Neural progenitor cell (in vitro differentiated cells): ENCODE measurements at regions not wholly inside any gene's neighbourhood (a gene's known extent, or its start where the extent isn't known, plus 50 kb on each side); places are given as distances from the start of the nearest gene placed in this dataset.

ENCODE experiments used
- DNase-seq: peaks from one replicate; pipeline ENCODE4 v3.0.0-alpha.2; 2016; ENCODE audit warnings: low spot score
- H2AFZ ChIP-seq: fragments of 200-600 bp; sonication (generic); replicated peaks from 2 replicates; pipeline ENCODE4 v1.6.1; 2016; ENCODE audit warnings: antibody characterized with exemption
- H3F3A ChIP-seq: fragments of 200-600 bp; sonication (generic); 2 replicates; pipeline ENCODE4 v1.6.1; 2016; ENCODE audit warnings: antibody characterized with exemption, low read depth
- H3K27ac ChIP-seq: fragments of 200-600 bp; sonication (generic); 2 replicates; pipeline ENCODE4 v1.5.1; 2016; ENCODE audit warnings: mild to moderate bottlenecking
- H3K27me3 ChIP-seq: fragments of 200-600 bp; sonication (generic); 2 replicates; pipeline ENCODE4 v1.6.1; 2016; ENCODE audit warnings: mild to moderate bottlenecking, moderate library complexity
- H3K36me3 ChIP-seq: fragments of 200-600 bp; sonication (generic); 2 replicates; pipeline ENCODE4 v1.5.1; 2016
- H3K4me1 ChIP-seq: fragments of 200-600 bp; sonication (generic); 2 replicates; pipeline ENCODE4 v1.6.1; 2016; ENCODE audit warnings: mixed run types
- H3K4me2 ChIP-seq: fragments of 200-600 bp; sonication (generic); 2 replicates; pipeline ENCODE4 v1.6.1; 2016
- H3K4me3 ChIP-seq: fragments of 200-600 bp; sonication (generic); 2 replicates; pipeline ENCODE4 v1.5.1; 2016
- H3K79me2 ChIP-seq: fragments of 200-600 bp; sonication (generic); 2 replicates; pipeline ENCODE4 v1.6.1; 2016; ENCODE audit warnings: low read depth
- H3K9ac ChIP-seq: fragments of 200-600 bp; sonication (generic); 2 replicates; pipeline ENCODE4 v1.6.1; 2016
- H3K9me3 ChIP-seq: fragments of 200-600 bp; sonication (generic); 2 replicates; pipeline ENCODE4 v1.5.1; 2016; ENCODE audit warnings: low read depth
- H4K20me1 ChIP-seq: fragments of 200-600 bp; sonication (generic); 2 replicates; pipeline ENCODE4 v1.6.1; 2016; ENCODE audit warnings: low read depth
- H3K27ac Mint-ChIP-seq: 3 replicates; pipeline ENCODE4 v1.8.0; 2021; ENCODE audit warnings: mixed read lengths
- H3K27me3 Mint-ChIP-seq: 2 replicates; pipeline ENCODE4 v1.8.0; 2022; ENCODE audit warnings: low read depth, mild to moderate bottlenecking, inconsistent platforms, moderate library complexity, mixed read lengths; ENCODE audit not compliant: insufficient read depth
- H3K36me3 Mint-ChIP-seq: 3 replicates; pipeline ENCODE4 v1.8.0; 2021; ENCODE audit warnings: mixed read lengths
- H3K4me1 Mint-ChIP-seq: 3 replicates; pipeline ENCODE4 v1.8.0; 2021; ENCODE audit warnings: mixed read lengths
- H3K4me3 Mint-ChIP-seq: 3 replicates; pipeline ENCODE4 v1.8.0; 2021; ENCODE audit warnings: mild to moderate bottlenecking, moderate library complexity, mixed read lengths
- H3K9me3 Mint-ChIP-seq: 3 replicates; pipeline ENCODE4 v1.8.0; 2020; ENCODE audit warnings: mixed read lengths
- CTCF ChIP-seq: fragments of 200-600 bp; sonication (generic); IDR thresholded peaks from 2 replicates; pipeline ENCODE4 v1.5.1; 2017; ENCODE audit warnings: antibody characterized with exemption, mild to moderate bottlenecking
- EZH2 ChIP-seq: fragments of 200-600 bp; sonication (generic); IDR thresholded peaks from 2 replicates; pipeline ENCODE4 v1.6.1; 2017; ENCODE audit warnings: antibody characterized with exemption, mild to moderate bottlenecking, moderate library complexity
- EZH2phosphoT487 ChIP-seq: fragments of 200-600 bp; sonication (generic); IDR thresholded peaks from 2 replicates; pipeline ENCODE4 v1.6.1; 2017; ENCODE audit warnings: antibody characterized with exemption

DNA sequence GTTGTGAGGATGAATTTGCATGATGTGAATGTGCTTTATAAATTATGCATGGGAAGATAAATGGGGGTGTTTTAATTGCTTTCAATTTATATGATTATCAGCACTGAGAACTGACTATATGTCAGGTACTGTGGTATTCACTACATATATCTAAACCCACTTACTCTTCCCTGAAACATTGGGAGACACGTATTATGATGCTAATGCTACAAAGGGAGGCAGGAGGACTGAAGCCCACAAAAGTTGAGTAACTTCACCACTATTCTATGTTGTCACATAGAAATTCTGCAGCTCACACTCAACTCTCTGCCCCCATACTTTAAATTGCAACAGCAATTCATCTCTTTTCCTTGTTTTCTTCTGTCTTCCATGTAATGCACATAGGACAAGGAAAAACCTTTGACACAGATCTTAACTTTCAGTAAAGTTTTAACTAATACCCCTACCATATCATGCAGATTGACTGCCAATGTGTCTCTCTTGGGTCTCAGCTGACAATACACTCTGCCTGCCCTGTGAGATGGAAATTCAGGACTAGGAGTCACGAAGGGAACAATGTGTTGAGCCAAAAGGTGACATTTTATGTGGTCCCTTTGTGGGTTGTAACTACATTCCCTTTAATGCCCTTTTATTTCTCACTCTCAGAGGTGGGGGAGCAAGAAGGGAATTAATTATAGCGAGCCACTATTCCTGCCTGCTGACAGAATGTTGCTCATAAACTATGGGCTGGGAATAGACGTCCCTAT lies 691.0 kb upstream of the SORCS1 start:
- no peak for DNase-seq
- peaks cover 4% of the 10 kb centered on the region for H3K9me3 ChIP-seq
- H3K79me2 ChIP-seq, result no peaks in the 10 kb centered on the region
- no peak overlapping the region for H3K4me3 ChIP-seq
- Mint-ChIP-seq H3K36me3 (no peaks in the 10 kb centered on the region), H3K9me3 (peaks cover 13% of the 10 kb centered on the region), H3K27ac (no peak overlapping the region), H3K4me3 (no peak overlapping the region), H3K4me1 (no peaks in the 10 kb centered on the region), H3K27me3 (peaks cover 3% of the 10 kb centered on the region)
- H4K20me1 ChIP-seq, result no peaks in the 10 kb centered on the region
- H3K4me1 ChIP-seq, result no peaks in the 10 kb centered on the region
- H3F3A ChIP-seq, result no peaks in the 10 kb centered on the region
- no peak overlapping the region for H3K9ac ChIP-seq
- H2AFZ ChIP-seq, result peak overlapping the region; percentile 0
- no peaks in the 10 kb centered on the region for H3K36me3 ChIP-seq
- no peak overlapping the region for H3K4me2 ChIP-seq
- TF ChIP-seq EZH2, result no peak
- H3K27me3 ChIP-seq, result no peaks in the 10 kb centered on the region
- H3K27ac ChIP-seq, result no peak overlapping the region

DNA sequence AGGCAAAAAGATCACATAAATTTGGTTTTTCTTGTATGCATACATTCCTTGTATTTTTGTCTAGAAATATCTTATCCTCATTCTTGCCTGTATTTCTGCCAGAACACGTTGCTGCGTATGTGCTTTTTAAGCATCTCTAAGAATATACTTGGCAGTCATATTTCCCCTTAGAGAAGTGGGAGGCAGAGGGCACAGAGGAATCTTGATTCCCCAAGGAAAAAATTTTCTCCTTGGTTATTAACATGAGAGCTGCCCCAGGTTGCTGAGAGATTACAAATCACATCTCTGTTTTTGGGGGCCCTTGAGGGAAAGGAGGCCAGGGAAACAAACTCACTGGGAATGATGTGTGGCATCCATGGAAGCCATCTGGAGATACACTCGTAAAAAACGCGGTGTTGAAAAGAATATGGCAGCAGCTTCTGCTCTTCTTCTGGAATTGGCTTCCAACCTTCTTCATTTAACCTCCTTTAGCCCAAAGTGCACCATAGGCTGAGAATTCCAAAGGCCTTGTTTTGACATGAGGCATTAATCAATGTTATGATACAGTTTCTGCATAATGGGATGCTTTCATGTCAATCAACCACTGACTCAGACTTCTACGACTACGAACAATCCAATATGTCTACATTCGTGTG lies 684.3 kb upstream of the SORCS1 start:
- TF ChIP-seq CTCF (no peak), EZH2phosphoT487 (no peak), EZH2 (no peak)
- Mint-ChIP-seq H3K36me3 (no peaks in the 10 kb centered on the region), H3K9me3 (peaks cover 13% of the 10 kb centered on the region), H3K4me1 (peaks cover 4% of the 10 kb centered on the region), H3K4me3 (no peak overlapping the region), H3K27me3 (peaks cover 2% of the 10 kb centered on the region), H3K27ac (no peak overlapping the region)
- H3K4me2 ChIP-seq, result no peak overlapping the region
- no peaks in the 10 kb centered on the region for H3K79me2 ChIP-seq
- no peak overlapping the region for H2AFZ ChIP-seq
- H3K4me3 ChIP-seq, result no peak overlapping the region
- H3K9ac ChIP-seq, result no peak overlapping the region
- no peaks in the 10 kb centered on the region for H4K20me1 ChIP-seq
- no peaks in the 10 kb centered on the region for H3K36me3 ChIP-seq
- no peaks in the 10 kb centered on the region for H3F3A ChIP-seq
- H3K27me3 ChIP-seq, result no peaks in the 10 kb centered on the region
- no peaks in the 10 kb centered on the region for H3K4me1 ChIP-seq
- no peak for DNase-seq
- no peak overlapping the region for H3K27ac ChIP-seq
- H3K9me3 ChIP-seq, result peaks cover 4% of the 10 kb centered on the region

- TF ChIP-seq EZH2phosphoT487, result no peak
- TF ChIP-seq CTCF, result no peak
- no peak for TF ChIP-seq EZH2
- Mint-ChIP-seq H3K4me3 (no peak overlapping the region), H3K9me3 (peaks cover 11% of the 10 kb centered on the region), H3K36me3 (no peaks in the 10 kb centered on the region), H3K4me1 (peaks cover 4% of the 10 kb centered on the region), H3K27me3 (peaks cover 2% of the 10 kb centered on the region), H3K27ac (no peak overlapping the region)
- Histone ChIP-seq H3K36me3 (no peaks in the 10 kb centered on the region), H3F3A (no peaks in the 10 kb centered on the region), H3K27ac (no peak overlapping the region), H3K79me2 (no peaks in the 10 kb centered on the region), H3K9me3 (peaks cover 4% of the 10 kb centered on the region), H2AFZ (peak overlapping the region; percentile 64), H3K9ac (no peak overlapping the region), H4K20me1 (no peaks in the 10 kb centered on the region), H3K4me1 (no peaks in the 10 kb centered on the region), H3K4me2 (no peak overlapping the region), H3K27me3 (no peaks in the 10 kb centered on the region), H3K4me3 (no peak overlapping the region)
- DNase-seq, result no peak
Observed at GRCh38 chr10:107847620-107848019, 683.1 kb upstream of the SORCS1 start.

DNA sequence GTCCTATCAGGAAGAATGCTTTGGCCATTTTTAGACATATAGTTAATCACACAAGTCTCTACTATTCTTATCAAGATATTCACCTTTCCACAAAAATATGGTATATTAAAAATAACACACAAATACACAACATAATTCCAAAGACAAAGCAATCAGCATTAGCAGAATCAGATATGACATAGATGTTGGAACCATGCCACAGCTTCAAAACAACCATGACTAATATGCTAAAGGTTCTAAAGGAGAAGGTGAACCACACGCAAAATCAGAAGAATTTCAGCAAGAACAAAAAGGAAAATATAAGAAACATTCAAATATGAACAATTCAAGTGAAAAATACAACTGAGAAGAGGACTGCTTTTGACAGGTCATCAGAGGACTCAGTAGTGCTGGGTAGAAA lies 670.2 kb upstream of the SORCS1 start:
- peaks cover 19% of the 10 kb centered on the region for H3K4me1 Mint-ChIP-seq
- TF ChIP-seq EZH2phosphoT487, result no peak

More for the DNA sequence above, 670.2 kb upstream of the SORCS1 start:
- Mint-ChIP-seq H3K9me3 (no peaks in the 10 kb centered on the region), H3K4me3 (no peak overlapping the region), H3K27ac (no peak overlapping the region), H3K27me3 (no peaks in the 10 kb centered on the region), H3K36me3 (no peaks in the 10 kb centered on the region)
- Histone ChIP-seq H3F3A (no peaks in the 10 kb centered on the region), H3K27me3 (no peaks in the 10 kb centered on the region), H3K9me3 (no peaks in the 10 kb centered on the region), H3K4me3 (no peak overlapping the region), H4K20me1 (no peaks in the 10 kb centered on the region), H3K4me1 (peaks cover 17% of the 10 kb centered on the region), H3K27ac (no peak overlapping the region), H3K4me2 (no peak overlapping the region), H3K9ac (no peak overlapping the region), H3K79me2 (no peaks in the 10 kb centered on the region), H3K36me3 (peaks cover 5% of the 10 kb centered on the region), H2AFZ (no peak overlapping the region)
- DNase-seq, result no peak
